B cell (primary cell): ENCODE measurements at regions not wholly inside any gene's neighbourhood (a gene's known extent, or its start where the extent isn't known, plus 50 kb on each side); places are given as distances from the start of the nearest gene placed in this dataset.

ENCODE experiments used
- ATAC-seq: fragments of 200-7000 bp; cut with Tn5 transposase; one replicate; pipeline ENCODE4 v1.10.0; 2021; ENCODE audit warnings: low read depth, mild to moderate bottlenecking, moderate number of reproducible peaks, moderate library complexity
- CTCF ChIA-PET: fragments of 350-600 bp; sonication (Branson Sonifier 250); formaldehyde crosslinking; loops from one replicate; lab custom pipeline; 2021; ENCODE audit warnings: antibody characterized with exemption, inconsistent platforms; lab: Charles Lee
- POLR2A ChIA-PET: fragments of 350-600 bp; sonication (Branson Sonifier 250); formaldehyde crosslinking; loops from one replicate; lab custom pipeline; 2021; ENCODE audit warnings: antibody characterized with exemption; lab: Charles Lee
- DNase-seq: peaks from one replicate; pipeline ENCODE4 v3.0.0; 2013
- H2AFZ ChIP-seq: 2 replicates; pipeline ENCODE4 v1.6.1; 2012; ENCODE audit warnings: mild to moderate bottlenecking, low read depth, low read length; ENCODE audit not compliant: insufficient read depth, poor library complexity, severe bottlenecking
- H3K27ac ChIP-seq, 2 donors: 1 replicate in 1 of 2; 2 replicates in 1 of 2; pipeline ENCODE4 v1.5.1; 2012 to 2013; ENCODE audit warnings: low read length in 2 of 2, mild to moderate bottlenecking in 2 of 2, moderate library complexity in 1 of 2
- H3K27me3 ChIP-seq, 4 experiments: fragments of 200-600 bp in 1 of 4; sonication (generic) in 1 of 4; replicated peaks in 1 of 4; 1 replicate in 2 of 4; 2 replicates in 2 of 4; pipeline versions ENCODE4 v1.6.1 to v1.7.0; 2013 to 2016; ENCODE audit warnings: low read length in 3 of 4, mild to moderate bottlenecking in 2 of 4, mixed read lengths in 1 of 4, moderate library complexity in 1 of 4; ENCODE audit not compliant: insufficient read depth in 4 of 4, control insufficient read depth in 3 of 4; ENCODE audit errors: control extremely low read depth in 1 of 4
- H3K36me3 ChIP-seq, 2 experiments: replicated peaks in 1 of 2; 1 replicate in 1 of 2; 2 replicates in 1 of 2; pipeline versions ENCODE4 v1.6.1 to v1.7.1; 2013; ENCODE audit warnings: low read length in 1 of 2; ENCODE audit not compliant: insufficient read depth in 2 of 2, control insufficient read depth in 1 of 2; ENCODE audit errors: control extremely low read depth in 1 of 2, extremely low read depth in 1 of 2
- H3K4me1 ChIP-seq, 2 donors: fragments of 200-600 bp in 1 of 2; sonication (generic) in 1 of 2; 1 replicate in 1 of 2; 2 replicates in 1 of 2; pipeline versions ENCODE4 v1.5.1 to v1.6.1; 2013 to 2017; ENCODE audit warnings: low read length in 2 of 2; ENCODE audit not compliant: control insufficient read depth in 2 of 2, insufficient read depth in 2 of 2
- H3K4me2 ChIP-seq: replicated peaks from 2 replicates; pipeline ENCODE3; 2012; ENCODE audit warnings: mild to moderate bottlenecking, low read depth, low read length; ENCODE audit not compliant: poor library complexity, severe bottlenecking
- H3K4me3 ChIP-seq, 5 experiments: fragments of 200-600 bp in 1 of 5; sonication (generic) in 1 of 5; 1 replicate in 3 of 5; 2 replicates in 2 of 5; pipeline versions ENCODE4 v1.5.1 to v1.7.0; 2011 to 2016; ENCODE audit warnings: low read length in 4 of 5, mild to moderate bottlenecking in 4 of 5, low read depth in 2 of 5, control low read depth in 1 of 5, moderate library complexity in 1 of 5; ENCODE audit not compliant: insufficient read depth in 1 of 5; ENCODE audit errors: control extremely low read depth in 1 of 5, extremely low read depth in 1 of 5
- H3K79me2 ChIP-seq: fragments of 200-600 bp; sonication (generic); one replicate; pipeline ENCODE4 v1.6.0; 2016; ENCODE audit warnings: low read length; ENCODE audit not compliant: control insufficient read depth, insufficient read depth
- H3K9ac ChIP-seq: fragments of 200-600 bp; sonication (generic); 2 replicates; pipeline ENCODE4 v1.6.1; 2017; ENCODE audit warnings: mild to moderate bottlenecking, low read length, moderate library complexity
- H3K9me3 ChIP-seq, 3 donors: one replicate each; pipeline versions ENCODE4 v1.6.1 to v1.7.1; 2013; ENCODE audit warnings: low read length in 2 of 3; ENCODE audit not compliant: control insufficient read depth in 2 of 3, insufficient read depth in 1 of 3; ENCODE audit errors: control extremely low read depth in 1 of 3
- H4K20me1 ChIP-seq: 2 replicates; pipeline ENCODE4 v1.6.0; 2012; ENCODE audit warnings: mild to moderate bottlenecking, low read length; ENCODE audit not compliant: insufficient read depth, control insufficient read depth, poor library complexity, severe bottlenecking
- H3K27ac Mint-ChIP-seq: one replicate; pipeline ENCODE4 v1.8.0; 2021; ENCODE audit warnings: mixed read lengths
- H3K27me3 Mint-ChIP-seq: one replicate; pipeline ENCODE4 v1.8.0; 2021; ENCODE audit warnings: mixed read lengths
- H3K4me1 Mint-ChIP-seq: one replicate; pipeline ENCODE4 v1.8.0; 2021; ENCODE audit warnings: mixed read lengths
- H3K4me3 Mint-ChIP-seq: one replicate; pipeline ENCODE4 v1.8.0; 2021; ENCODE audit warnings: mixed read lengths
- H3K9me3 Mint-ChIP-seq: one replicate; pipeline ENCODE4 v1.8.0; 2022; ENCODE audit warnings: mixed read lengths; ENCODE audit not compliant: insufficient read depth
- EZH2 ChIP-seq: IDR thresholded peaks from 2 replicates; pipeline ENCODE4 v1.6.1; 2012; ENCODE audit warnings: borderline replicate concordance, low read depth, mild to moderate bottlenecking, moderate library complexity, low read length; ENCODE audit not compliant: insufficient read depth, poor library complexity, severe bottlenecking
- WGBS: methylation state at CpG from one replicate; pipeline ENCODE4 v1.1.5; 2013; ENCODE audit warnings: missing lambda C conversion rate; ENCODE audit not compliant: insufficient coverage; 5-methylcytosine and 5-hydroxymethylcytosine counted together
- intact Hi-C: fragments of 100-400 bp; cut with micrococcal nuclease; formaldehyde crosslinking; loops from one replicate; pipeline ENCODE4 v1.10.0; 2022
- TF ChIP-seq, protein P1 (sequence below): fragments of 200-600 bp; IDR thresholded peaks from one replicate; pipeline ENCODE4 v1.8.0; 2022; ENCODE audit warnings: antibody characterized with exemption, mild to moderate bottlenecking

- DNase-seq (no peak), ATAC-seq (no peak)
- WGBS: 86% methylated on average over 5 of the region's 9 CpGs
- Histone ChIP-seq H3K27ac (no peak overlapping the region), H3K4me3 (no peak overlapping the region), H3K36me3 (no peaks in the 10 kb centered on the region), H3K4me2 (no peak overlapping the region), H3K9me3 (peaks cover 0 to 5% (median 0%) of the 10 kb centered on the region in 3 donors), H4K20me1 (no peaks in the 10 kb centered on the region), H3K79me2 (no peaks in the 10 kb centered on the region), H3K4me1 (no peaks in the 10 kb centered on the region), H3K9ac (no peak overlapping the region), H3K27me3 (no peaks in the 10 kb centered on the region), H2AFZ (no peak overlapping the region)
- no peaks in the 10 kb centered on the region for H3K4me1 Mint-ChIP-seq
- intact Hi-C loops: no loop called here
- H3K27ac Mint-ChIP-seq: no peak overlapping the region
- H3K27me3 Mint-ChIP-seq: no peaks in the 10 kb centered on the region
- no peaks in the 10 kb centered on the region for H3K9me3 Mint-ChIP-seq
- H3K4me3 Mint-ChIP-seq: no peak overlapping the region
- ChIA-PET CTCF (no interaction called here), POLR2A (no interaction called here)
- TF ChIP-seq EZH2: no peak
- TF ChIP-seq, protein P1, sequence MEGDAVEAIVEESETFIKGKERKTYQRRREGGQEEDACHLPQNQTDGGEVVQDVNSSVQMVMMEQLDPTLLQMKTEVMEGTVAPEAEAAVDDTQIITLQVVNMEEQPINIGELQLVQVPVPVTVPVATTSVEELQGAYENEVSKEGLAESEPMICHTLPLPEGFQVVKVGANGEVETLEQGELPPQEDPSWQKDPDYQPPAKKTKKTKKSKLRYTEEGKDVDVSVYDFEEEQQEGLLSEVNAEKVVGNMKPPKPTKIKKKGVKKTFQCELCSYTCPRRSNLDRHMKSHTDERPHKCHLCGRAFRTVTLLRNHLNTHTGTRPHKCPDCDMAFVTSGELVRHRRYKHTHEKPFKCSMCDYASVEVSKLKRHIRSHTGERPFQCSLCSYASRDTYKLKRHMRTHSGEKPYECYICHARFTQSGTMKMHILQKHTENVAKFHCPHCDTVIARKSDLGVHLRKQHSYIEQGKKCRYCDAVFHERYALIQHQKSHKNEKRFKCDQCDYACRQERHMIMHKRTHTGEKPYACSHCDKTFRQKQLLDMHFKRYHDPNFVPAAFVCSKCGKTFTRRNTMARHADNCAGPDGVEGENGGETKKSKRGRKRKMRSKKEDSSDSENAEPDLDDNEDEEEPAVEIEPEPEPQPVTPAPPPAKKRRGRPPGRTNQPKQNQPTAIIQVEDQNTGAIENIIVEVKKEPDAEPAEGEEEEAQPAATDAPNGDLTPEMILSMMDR: no peak
Observed at GRCh38 chr16:54484700-54485099, 198.1 kb upstream of the IRX3 start.

- Histone ChIP-seq H3K9me3 (peaks cover 0 to 5% (median 0%) of the 10 kb centered on the region in 3 donors), H3K79me2 (no peaks in the 10 kb centered on the region), H4K20me1 (no peaks in the 10 kb centered on the region), H3K4me2 (no peak overlapping the region), H3K4me3 (no peak overlapping the region), H3K27me3 (no peaks in the 10 kb centered on the region), H3K9ac (no peak overlapping the region), H3K4me1 (no peaks in the 10 kb centered on the region), H3K27ac (no peak overlapping the region), H2AFZ (no peak overlapping the region), H3K36me3 (no peaks in the 10 kb centered on the region)
- no peak for DNase-seq
- Mint-ChIP-seq H3K9me3 (no peaks in the 10 kb centered on the region), H3K4me3 (no peak overlapping the region), H3K27me3 (no peaks in the 10 kb centered on the region), H3K27ac (no peak overlapping the region), H3K4me1 (no peaks in the 10 kb centered on the region)
- 66% methylated on average over 9 of the region's 12 CpGs for WGBS
- ChIA-PET POLR2A (no interaction called here), CTCF (no interaction called here)
- intact Hi-C loops: no loop called here
- no peak for ATAC-seq
- TF ChIP-seq, protein P1: no peak
- TF ChIP-seq EZH2: no peak
Observed at GRCh38 chr16:54482892-54483574, 196.4 kb upstream of the IRX3 start.
